Brain pericyte (primary cell): ENCODE measurements at regions not wholly inside any gene's neighbourhood (a gene's known extent, or its start where the extent isn't known, plus 50 kb on each side); places are given as distances from the start of the nearest gene placed in this dataset.
"Not testable (repeated sequence)": the region's sequence is repeated elsewhere in the genome, so short reads cannot be mapped to it uniquely, and the experiment has no call there.

ENCODE experiments used
- DNase-seq: peaks from one replicate; pipeline ENCODE4 v3.0.0-alpha.2; 2012; ENCODE audit warnings: low read depth, low spot score

DNA sequence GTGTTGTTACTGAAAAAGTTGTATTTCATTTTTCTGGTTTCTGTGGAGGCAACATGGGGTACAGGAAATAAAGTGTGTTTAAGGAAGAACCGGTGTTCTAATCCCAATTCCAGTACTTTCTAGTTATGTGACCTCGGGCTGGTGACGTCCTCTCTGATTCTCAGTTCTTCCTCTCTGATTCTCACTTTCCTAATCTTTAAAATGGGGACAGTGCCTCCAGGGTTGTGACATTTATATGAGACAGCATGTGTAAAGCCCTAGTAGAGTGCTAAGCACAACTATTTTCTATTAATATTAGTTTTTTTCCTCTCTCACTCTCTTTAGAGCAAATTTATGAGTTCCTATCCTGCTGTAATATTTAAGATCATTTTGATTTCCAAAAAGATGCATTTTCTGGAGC lies 50.9 kb upstream of the PTPDC1 start:
- no peak for DNase-seq

DNA sequence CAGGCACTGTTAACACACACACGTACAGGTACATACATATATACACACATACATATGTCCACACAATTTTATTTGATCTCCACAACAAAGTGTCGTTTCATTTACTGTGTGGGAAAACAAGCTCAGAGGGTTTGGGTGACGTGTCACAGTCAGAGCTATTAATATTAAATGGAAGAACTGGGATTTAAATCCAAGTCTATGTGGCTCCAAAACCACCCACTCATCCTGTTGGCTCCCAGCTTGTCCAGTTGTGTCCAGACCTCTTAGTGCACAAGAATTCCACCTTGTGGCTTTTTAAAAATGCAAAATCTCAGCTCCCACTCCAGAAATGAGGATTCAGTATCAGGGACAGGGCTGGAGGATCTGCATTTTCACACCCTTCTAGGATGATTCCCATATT lies 52.3 kb upstream of the PTPDC1 start:
- no peak for DNase-seq

DNA sequence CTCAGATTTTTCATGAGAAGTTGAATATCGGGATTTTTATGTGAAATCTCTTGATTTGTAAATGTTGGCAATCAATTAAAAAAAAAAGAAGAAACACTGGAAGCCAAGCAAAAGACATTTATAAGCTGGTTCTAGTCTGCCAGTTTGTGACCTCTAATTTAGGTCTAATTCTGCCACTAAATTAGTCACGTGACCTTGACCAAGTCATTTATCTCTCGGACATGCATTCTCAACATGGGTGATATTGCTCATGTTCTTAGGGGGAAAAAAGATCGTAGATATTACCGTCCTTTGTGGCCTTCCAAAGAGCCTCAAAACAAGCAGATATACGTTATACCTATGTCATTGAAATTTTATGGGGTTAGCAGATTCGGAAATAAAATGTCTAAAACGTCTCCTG lies 52.9 kb upstream of the PTPDC1 start:
- DNase-seq = no peak

DNA sequence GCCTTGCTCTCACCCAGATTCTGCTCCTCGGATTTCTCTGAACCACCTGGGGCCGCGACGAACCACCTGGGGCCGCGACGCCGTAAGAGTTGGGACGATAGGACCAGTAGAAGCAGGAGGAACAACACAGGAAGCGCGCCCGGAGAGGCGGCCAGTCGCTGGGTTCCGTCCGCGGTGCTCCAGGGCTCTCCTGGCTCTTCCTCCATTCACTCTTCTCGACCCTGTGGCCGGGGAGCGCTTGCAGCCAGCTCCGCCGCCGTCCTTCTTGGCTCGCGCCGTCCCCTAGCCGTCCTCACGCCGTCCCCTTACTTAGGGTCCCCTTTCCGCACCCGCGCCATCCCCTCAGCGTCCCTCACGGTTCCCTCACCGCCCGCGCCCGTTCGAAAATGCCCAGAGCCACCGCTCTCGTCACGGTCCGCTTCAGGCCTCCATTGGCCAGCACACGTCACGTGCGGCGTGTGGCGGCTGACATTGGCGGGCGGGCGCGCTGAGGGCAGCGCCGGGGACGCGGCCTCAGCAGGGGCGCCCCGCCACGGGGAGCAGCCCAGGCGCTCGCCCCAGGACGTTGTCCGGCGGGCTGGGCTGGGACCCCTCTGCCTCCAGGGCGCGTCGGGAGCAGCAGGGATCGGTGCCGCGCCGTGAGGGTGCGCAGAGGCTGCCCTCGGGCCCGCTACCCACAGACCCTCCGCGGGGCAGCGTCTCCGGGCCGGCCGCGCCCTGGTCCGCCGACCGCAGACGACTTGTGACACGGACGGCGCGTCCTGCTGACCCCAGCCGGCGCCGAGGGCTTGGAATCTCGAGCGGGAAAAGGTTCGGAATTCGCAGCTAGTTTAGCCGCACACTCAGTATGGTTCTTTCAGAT lies 53.7 kb upstream of the PTPDC1 start:
- peak; percentile 34 for DNase-seq

DNA sequence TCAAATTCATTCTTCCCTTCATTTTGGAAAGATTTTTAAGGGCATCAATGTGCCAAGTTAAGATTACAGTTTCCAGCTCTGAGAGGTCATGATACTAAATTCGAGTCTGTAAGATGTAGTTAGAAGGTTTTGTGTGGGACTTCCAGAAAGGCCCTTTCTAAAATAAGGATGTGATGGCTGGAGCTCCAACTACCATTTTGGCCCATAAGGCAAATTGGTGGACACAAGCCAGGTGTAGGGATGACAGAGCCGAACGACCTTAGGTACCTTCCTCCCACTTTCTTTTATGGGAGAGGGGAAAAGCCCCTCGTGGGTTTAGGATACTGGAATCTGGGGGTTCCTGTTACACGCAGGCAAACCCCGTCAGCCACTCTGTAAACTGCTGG lies 54.3 kb upstream of the PTPDC1 start:
- DNase-seq = no peak

DNA sequence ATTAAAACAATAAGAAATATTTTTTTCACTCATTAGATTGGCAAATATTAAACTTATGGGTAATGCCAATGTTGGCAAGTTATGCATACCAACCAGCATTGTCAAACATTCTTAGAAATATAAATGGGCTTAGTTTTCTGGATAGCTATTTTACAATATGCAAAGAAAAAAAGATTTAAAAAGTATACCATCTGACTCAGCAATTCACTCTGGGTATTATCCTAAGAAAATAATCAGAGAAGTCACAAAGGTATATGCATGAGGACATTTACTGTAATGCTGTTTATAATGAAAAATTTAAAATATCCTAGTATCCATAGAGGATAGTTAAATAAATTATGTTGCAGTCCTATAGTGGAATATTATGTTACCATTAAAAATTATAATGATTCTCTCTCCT lies 57.4 kb upstream of the PTPDC1 start:
- DNase-seq = no peak

DNA sequence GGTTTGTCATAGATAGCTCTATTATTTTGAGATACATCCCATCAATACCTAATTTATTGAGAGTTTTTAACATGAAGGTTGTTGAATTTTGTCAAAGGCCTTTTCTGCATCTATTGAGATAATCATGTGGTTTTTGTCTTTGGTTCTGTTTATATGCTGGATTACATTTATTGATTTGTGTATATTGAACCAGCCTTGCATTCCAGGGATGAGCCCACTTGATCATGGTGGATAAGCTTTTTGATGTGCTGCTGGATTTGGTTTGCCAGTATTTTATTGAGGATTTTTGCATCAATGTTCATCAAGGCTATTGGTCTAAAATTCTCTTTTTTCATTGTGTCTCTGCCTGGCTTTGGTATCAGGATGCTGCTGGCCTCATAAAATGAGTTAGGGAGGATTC lies 61.8 kb upstream of the PTPDC1 start:
- DNase-seq = not testable (repeated sequence)

DNA sequence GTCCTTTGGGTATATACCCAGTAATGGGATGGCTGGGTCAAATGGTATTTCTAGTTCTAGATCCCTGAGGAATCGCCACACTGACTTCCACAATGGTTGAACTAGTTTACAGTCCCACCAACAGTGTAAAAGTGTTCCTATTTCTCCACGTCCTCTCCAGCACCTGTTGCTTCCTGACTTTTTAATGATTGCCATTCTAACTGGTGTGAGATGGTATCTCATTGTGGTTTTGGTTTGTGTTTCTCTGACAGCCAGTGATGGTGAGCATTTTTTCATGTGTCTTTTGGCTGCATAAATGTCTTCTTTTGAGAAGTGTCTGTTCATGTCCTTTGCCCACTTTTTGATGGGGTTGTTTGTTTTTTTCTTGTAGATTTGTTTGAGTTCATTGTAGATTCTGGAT lies 63.4 kb upstream of the PTPDC1 start:
- not testable (repeated sequence) for DNase-seq

DNA sequence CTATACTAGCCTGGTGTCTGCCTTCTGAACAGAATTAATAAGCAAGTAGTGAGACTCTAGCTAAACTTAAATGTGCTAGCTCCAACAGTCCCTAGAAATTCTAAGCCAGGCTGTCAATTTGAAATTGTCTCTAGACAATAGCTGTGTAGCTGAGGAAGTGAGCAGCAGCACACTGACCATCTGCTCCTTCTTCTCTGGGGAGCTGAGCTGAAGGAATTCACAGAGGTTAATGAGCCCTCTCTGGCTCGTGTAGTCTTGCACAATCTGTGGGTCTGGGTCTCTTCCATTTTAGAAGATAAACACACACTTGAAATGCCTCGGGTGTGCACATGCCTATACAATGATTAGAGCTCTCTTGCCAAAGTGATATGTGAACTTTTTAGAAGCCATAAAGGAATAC lies 63.5 kb upstream of the BARX1 start:
- no peak for DNase-seq

DNA sequence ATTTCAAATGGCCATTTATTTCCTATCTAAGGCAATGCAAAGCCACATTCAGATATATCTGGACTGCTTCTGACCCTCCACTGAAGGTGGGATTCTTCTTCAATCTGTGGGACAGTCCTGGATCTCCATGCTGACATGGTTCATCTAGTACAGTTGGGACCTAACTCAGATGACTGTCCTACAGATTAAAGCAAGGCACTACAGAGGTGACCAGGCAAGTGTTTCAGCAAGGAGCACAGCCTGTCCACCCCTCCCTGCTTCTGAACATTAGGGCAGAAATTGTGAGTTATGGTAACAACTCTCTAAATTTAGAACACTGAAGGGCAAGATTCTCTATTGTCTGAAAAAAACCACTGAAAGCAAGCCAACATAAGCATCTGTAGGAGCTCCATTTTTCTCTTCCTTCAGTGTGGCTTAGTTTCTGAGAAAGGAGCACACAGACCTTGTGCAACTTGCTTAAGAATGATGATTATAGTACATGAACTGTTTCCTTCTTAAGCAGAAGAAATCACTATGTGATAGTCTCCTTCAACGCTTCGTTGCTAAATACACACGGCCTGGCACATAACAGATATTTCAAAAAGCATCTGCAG lies 62.9 kb upstream of the BARX1 start:
- DNase-seq = no peak

DNA sequence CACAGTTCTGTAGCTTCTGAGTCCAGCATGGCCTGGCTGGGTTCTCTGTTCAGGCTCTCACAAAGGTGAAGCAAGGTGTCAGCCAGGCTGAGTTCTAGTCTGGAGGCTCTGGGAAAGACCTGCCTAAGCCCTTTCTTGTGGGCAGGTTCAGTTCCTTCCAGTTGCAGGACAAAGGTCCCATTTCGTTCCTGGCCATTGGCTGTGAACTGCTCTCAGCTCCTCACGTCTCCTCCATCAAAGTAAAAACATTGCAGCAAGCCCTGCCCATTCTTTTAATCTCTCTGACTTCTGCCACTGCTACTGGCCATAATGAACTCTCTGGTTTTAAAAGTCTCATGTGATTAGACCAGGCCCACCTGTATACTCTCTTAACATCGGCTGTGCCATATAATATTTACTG lies 61.6 kb upstream of the BARX1 start:
- no peak for DNase-seq

DNA sequence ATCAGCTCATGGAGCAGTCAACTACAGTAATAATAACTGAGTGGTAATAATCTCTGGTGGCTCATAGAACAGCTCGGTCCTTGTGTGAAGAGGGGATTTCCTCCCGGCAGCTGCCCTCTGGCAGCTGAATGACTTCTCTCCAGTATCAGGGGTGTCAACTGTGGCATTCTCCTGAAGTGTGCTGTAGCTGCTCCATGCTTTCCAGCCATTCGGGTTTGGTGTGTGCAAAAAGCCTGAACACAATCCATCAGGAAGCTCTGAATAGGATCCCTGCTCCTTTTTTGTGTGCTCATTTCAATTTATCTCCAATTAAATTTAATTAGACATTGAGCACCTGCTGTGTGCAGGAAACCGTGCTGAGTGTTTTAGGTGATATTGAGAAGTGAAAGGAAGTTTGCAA lies 59.8 kb upstream of the BARX1 start:
- no peak for DNase-seq

DNA sequence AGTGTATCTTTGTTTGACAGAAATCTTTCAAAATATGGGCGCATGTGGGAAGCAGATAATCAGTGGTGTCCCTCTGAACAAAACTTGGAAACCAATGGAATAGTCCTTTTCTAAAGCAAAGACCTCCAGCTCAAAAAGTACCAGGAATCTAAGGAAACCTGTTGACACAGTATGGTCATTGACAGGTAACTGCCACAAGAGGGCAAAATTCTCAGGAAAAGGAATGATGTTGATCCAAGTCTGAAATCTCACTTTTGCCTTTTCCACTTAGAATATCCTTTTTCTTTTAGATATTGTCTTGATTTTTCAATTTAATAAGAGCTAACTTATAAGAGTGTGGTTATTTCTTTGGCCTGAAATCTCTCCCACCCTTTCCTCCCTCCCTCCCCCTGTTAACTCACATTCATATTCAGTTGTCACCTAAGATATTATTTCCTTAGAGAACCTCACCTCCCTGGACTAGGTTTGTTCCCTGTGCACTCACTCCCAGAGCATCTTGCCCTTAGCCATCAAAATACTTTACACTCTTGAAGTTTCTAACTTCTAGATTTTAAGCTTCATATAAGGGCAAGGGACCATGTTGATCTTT lies 59.0 kb upstream of the BARX1 start:
- no peak for DNase-seq

DNA sequence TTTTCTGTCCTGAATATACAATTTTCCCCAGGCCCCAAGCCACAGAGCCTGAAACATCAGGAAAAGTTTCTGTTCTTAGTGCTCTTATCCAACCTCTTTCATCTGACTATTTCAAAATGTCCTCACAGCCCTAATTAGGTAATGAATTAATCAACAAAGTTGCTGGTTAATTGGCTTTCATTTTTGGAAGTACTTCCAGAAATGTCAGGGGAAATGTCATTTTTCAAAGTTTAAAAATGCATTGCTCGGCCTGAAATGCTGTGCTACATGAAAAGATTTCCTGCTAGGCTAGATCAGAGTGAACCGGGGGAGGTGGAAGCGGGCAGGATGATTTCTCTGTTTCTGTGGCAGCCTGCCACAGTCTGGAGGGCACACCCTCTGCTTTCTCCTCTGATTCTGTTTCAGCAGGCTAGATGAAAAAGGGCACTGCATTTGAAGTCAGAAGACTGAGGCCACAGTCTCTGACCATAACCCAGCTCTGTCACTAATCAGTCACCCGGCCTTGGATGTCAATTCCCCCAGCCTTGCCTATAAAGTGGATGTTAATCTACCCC lies 55.9 kb upstream of the BARX1 start:
- DNase-seq = no peak

DNA sequence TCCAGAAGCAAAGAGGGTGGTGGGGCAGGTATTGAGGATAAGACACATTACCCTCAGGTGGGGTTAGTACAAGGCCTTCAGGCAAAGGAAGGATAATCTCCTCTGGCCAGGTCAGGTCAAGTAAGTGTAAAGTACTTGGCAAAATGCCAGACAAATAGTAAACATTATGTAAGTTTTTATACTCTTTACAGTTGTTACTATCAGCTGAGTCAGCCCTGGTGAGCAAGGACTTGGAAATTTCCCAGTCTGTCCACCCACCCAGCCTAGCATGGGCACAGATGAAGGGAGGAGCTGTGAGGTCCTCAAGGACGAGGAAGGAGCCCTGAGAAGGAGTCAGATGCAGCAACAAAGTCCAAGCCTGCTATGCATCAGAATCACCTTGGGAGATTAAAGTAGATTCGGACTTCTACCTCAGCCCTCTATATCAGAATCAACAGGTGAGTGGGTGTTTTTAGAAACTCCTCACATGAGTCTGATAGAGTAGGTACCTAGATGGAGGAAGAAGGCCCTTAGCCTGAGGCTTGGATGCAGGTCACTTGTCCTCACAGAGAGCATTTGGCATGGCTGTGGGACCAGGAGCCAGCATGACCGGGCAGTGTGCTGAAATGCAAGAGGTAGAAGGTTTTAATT lies 50.2 kb upstream of the BARX1 start:
- DNase-seq = no peak
